ENCODE measurements at regions not wholly inside any gene's neighbourhood (a gene's known extent, or its start where the extent isn't known, plus 50 kb on each side); places are given as distances from the start of the nearest gene placed in this dataset.

- no peak for DNase-seq (ENCODE audit: low spot score)
- Histone ChIP-seq H3K4me3 (no peak overlapping the region), H3K27ac (no peak overlapping the region)
- TF ChIP-seq CTCF (IDR thresholded peaks at IDR 0.05): no peak
Measured at GRCh38 chr1:25001125-25001915, 71.2 kb upstream of the RUNX3 start.

- TF ChIP-seq CTCF (IDR thresholded peaks at IDR 0.05): no peak
- H3K4me3 ChIP-seq: no peak overlapping the region
Measured at GRCh38 chr1:24999906-25000305, 69.8 kb upstream of the RUNX3 start.

GRCh38 chr1:24999426-24999825, 69.3 kb upstream of the RUNX3 start:
- no peak overlapping the region for H3K4me3 ChIP-seq
- no peak for TF ChIP-seq CTCF (IDR thresholded peaks at IDR 0.05)
- H3K27ac ChIP-seq: no peak overlapping the region
- no peak for DNase-seq (ENCODE audit: low spot score)

More at GRCh38 chr1:24999906-25000305, 69.8 kb upstream of the RUNX3 start:
- no peak for DNase-seq (ENCODE audit: low spot score)
- no peak overlapping the region for H3K27ac ChIP-seq

- DNase-seq (ENCODE audit: low spot score): no peak
- Histone ChIP-seq H3K27ac (no peak overlapping the region), H3K4me3 (no peak overlapping the region)
- no peak for TF ChIP-seq CTCF (IDR thresholded peaks at IDR 0.05)
Measured at GRCh38 chr1:24998563-24999245, 68.6 kb upstream of the RUNX3 start.

- no peak for TF ChIP-seq CTCF (IDR thresholded peaks at IDR 0.05)
- Histone ChIP-seq H3K27ac (no peak overlapping the region), H3K4me3 (no peak overlapping the region)
- no peak for DNase-seq (ENCODE audit: low spot score)
Measured at GRCh38 chr1:24996983-24997893, 67.2 kb upstream of the RUNX3 start.

GRCh38 chr1:24996456-24996855, 66.4 kb upstream of the RUNX3 start:
- H3K27ac ChIP-seq: no peak overlapping the region
- no peak for DNase-seq (ENCODE audit: low spot score)
- no peak overlapping the region for H3K4me3 ChIP-seq
- no peak for TF ChIP-seq CTCF (IDR thresholded peaks at IDR 0.05)
